ENCODE measurements at regions not wholly inside any gene's neighbourhood (a gene's known extent, or its start where the extent isn't known, plus 50 kb on each side); places are given as distances from the start of the nearest gene placed in this dataset.

DNA sequence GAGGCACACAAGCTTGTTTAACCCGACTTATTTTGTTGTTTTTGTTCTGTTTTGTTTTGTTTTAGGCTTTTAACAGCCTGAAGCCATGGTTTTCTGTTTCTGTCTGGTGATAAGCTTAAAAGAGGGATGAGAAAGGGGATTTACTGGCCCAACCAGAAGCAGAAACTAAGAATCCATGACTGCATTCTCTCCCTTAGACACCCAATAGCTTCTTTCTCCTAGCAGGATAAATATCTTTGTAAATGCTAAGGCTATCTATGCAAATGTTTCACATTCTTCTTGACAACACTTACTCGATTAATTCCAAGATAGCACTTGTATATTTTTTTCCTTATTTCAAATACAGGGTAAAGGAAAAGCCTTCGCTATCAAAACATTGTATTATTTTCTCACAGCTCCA lies 53.7 kb upstream of the SMAD1 start:
- no peak for DNase-seq

DNA sequence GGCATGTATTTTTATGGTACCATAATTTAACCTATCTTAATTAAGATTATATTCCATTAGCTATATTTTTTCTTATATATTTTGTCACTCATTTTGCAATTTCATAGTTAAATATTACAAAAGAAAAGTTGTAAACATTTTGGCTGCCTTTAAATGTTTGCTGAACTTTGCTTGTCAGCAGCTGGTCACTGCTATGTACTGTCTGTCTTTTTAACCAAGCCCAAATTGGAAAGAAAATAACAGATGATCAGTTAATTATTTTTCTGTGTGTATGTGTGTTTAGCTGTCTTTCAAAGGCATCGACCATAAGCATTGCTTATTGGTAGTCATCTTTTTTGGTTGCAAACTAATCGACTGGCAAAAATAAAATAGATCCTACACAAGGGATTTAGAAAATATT lies 54.4 kb upstream of the SMAD1 start:
- DNase-seq = no peak

DNA sequence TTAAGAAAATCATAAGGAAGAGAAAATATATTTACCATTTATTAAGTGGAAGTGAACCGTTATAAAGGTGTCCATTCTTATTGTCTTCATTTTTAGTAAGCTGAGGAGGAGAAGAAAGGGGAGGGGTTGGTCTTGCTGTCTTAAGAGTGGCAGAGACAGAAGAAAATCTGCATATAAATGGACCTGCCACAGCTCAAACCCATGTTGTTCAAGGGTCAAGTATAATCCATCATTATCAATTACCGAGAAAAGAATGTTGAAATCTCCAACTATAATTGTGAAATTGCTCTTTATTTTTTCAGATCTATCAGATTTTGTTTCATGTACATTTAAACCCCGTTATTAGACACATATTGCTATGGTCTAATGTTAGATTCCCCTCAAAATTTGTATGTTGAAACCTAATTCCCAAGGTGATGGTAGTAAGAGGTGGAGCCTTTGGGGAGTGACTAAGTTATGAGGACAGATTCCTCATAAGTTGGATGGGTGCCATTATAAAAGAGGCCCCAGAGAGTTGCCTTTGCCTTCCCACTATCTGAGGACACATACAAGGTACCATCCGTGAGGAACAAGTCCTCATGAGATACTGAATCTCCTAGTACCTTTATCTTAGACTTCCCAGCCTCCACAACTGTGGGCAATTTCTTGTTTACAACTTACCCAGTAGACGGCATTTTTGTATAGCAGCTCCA lies 58.5 kb upstream of the SMAD1 start:
- no peak for DNase-seq

DNA sequence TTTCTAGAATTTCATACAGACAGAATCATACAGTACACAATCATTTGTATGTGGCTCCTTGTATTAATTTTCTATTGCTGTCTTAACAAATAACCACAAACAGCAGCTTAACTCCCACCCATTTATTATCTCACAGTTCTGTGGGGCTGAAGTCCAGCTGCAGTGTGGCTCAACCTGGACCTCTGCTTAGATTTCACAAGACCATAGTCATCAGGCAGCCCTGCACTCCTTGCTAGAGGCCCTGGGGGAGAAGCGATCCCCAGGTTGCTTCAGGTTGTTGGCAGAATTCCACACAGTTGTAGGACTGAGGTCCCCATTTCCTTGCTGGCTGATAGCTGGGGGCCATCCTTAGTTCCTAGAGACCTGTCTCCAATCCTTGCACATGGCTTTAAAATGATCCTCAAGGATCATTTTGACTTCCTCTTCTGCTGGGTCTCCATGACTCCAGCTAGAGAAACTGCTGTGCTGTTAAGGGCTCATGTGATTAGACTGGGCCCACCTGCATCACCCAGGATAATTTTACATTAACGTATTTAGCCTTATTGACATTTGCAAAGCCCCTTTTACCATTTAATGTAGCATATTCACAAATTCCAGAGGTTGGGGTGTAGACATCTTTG lies 60.9 kb upstream of the SMAD1 start:
- DNase-seq = no peak

DNA sequence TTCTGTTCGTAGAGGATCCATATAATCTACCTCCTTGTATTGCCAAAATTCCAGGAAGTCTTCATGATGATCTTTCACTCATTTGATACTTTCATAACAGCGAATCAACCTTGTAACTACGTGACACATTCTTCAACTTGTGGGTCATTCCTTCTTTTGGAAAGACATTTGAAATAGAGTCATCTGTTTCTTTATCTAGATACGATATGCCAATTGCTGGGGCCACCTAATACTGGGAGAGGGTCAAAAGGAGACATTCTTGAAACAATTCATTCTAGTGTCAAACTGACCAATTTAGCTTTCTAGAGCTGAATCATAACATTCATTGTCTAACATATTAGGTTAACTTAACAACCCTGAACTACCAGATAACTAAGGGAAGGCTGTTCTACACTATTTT lies 62.9 kb upstream of the SMAD1 start:
- DNase-seq = no peak

DNA sequence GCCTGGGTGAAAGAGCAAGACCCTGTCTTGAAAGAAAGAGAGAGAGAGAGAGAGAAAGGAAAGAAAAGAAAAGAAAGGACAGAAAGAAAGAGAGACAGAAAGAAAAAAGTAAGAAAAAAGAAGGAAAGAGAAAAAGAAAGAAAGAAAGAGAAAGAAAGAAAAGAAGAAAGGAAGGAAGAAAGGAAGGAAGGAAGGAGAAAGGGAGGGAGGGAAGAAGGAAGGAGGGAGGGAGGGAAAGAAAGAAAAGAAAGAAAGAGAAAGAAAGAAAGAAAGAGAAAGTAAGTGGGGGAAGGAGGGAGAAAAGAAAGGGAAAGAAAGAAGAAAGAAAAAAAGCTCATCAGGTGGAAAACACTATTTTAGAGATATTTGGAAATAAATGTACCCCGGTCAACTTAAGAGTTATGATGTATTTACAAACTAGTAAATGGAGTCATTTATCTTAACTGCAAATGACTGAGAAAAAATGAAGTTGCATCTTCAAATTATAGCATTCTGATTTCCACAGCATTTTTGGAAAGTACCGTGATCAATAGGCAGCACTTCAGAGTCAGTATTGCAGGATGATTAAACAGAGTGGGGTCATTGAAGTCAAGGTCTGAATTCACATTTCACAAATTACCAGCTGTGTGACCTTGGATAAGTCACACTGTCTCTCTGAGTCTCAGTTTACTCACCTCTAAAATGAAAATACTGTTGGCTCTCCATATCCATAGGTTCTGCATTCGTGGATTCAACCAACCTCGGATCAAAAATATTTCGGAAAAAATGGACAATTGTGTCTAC lies 64.1 kb upstream of the SMAD1 start:
- no peak for DNase-seq

DNA sequence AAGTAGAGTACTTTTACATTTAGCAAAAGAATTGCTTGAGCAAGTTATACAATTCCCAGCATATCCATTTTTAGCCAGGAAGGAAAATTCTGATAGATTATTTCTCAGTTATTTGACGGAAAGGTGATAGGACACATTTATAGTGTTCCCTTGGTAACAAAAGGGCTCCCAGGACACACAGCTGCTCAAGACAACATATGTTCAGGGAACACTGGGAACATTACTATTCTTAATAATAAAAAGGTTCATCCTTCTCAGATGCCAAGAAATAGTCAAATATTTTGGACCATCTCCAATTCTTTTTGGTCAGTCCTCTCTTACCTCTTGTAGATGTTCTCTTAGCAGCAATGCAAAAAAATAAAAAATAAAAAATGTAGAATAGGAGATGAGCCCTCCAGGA lies 66.8 kb upstream of the SMAD1 start:
- no peak for DNase-seq

DNA sequence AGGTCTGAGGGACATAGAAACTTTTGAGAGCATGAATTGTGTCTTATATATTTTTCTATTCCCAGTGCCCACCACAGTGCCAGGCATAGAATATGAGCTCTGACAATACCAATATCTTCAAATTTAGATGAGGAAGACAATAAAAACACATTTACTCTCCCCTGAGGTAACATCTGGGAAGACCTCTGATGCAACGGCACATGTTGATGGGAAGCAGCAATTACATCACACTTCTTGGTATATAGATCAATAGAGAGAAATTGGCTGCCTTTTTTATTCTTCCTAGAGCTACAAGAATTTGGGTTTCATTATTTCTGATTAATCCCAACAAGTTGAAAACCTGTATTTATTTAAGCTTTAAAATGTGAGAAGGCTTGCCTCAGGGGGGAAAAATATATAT lies 67.4 kb upstream of the SMAD1 start:
- no peak for DNase-seq

DNA sequence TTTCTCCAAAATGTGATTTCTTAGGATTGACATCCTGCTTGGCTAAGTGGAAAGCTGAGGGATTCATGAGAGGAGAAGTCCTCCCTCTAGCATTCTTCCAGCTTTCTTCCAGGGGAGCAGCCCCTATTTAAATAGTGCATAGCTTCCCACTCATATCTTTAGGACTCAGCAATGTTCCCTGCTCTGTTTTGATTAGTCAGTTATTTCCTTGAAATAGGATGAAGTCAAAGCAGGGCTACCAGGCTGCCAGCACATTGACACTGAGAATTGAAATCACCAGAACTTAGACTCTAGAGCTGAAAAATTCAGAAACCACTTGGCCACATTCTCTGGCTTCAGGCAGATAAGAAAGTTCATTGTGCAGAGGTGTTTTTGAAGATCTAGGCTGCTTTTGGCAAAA lies 74.7 kb upstream of the SMAD1 start:
- DNase-seq = no peak

DNA sequence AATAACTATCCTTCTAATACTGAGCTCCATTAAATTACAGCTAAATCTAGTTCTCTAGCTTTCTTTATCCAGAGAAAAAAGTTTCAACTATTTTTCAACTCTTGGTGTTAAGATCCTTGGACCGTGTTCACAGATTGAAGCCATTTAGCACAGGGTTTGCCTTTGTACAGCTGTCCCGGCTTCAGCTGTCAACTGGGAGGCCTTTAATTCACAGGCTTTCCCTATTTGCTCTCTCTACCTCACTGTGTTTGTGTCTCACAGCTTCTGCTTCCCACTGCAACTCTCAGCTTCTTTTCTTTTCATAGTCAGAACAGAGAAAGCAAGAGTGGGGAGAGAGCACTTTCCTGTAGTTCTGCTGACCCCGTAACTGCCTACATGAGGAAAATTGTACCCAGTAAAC lies 76.9 kb upstream of the SMAD1 start:
- no peak for DNase-seq

DNA sequence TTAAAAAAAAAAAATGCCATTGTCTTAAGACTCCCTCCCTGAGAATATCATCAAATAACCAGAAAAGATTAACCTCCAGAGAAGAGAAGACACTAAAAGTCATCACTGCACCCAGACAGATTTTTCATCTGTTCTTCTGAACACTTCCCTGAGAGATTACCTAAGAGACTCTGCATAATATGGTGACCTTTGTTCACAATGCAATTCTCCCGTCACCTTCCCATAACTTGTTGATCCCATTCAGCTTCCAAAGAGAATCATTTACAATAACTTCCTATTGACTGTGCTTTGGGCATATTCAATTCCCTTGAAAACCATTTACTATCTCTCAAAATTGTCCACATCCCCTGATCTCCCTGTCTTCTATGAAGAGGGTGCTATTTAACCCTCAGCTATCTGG lies 85.1 kb upstream of the SMAD1 start:
- DNase-seq = no peak

DNA sequence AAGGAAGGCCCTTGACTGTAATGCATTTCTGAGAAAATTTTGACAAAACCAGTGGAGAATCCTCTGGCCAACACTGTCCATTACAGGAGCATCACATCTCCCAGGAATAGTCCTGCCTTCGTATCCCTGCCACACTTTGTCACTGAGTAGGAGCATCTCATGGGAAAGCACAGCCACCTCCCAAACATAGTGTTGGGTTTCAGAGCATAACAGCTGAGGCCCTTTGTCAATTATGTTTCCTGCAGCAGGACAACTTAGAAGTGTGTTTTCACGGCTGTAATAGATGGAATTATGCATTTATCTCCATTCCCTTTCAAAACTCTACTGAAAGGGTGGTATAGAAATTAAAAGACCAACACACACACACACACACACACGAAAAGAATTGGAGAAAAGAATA lies 91.1 kb upstream of the SMAD1 start:
- DNase-seq = no peak

DNA sequence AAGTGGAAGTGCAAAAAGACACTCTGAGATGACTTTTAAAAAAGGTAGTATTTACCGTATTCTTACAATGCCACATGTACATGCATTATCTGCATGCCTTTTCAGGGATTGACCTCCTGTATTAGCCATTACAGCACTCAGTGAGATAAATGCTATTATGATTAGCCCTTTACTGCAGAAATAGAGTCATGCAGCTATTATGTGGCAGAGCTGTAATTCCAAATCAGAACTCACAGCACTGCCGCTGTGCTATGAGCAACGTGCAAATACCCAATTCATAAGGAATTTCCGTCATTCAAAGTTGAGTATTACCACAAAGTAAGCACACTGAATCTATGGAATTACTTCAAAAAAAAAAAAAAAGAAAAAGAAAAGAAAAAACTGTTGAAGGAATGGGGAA lies 92.1 kb upstream of the SMAD1 start:
- DNase-seq = no peak

DNA sequence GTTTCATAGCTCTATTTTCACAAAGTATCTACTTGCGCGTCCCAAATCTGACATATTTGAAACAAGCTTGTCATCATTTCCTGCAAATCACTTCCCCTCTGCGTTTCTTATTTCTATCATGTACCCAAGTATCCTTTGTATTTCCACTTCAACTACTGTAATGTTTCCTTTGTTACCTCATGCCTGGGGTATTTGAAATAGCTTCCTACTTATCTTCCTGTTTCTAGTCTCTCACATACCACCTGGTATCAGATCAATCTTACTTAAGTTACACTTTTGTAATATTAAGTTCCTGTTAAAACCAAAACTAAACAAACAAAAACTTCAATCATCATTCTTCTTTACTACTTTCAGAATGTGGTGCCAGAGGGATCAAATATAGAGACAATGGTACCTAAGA lies 93.6 kb upstream of the SMAD1 start:
- no peak for DNase-seq

DNA sequence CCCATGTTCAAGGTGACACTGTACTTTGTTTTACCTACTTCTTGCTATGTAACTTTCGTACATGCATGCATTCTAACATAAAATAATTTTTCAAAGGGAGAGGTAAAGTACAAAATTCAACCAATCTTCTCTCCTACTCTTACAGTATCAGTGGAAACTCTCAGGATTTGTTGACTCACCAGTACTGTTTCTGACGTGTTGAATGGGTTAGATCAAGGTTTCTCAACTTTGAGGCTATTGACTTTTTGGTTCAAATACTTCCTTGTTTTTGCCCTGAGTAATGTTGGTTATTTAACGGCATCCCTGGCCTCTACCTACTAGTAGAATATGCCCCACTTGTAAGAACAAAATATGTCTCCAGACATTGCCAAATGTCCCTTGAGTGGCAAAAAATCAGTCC lies 94.6 kb upstream of the SMAD1 start:
- no peak for DNase-seq

DNA sequence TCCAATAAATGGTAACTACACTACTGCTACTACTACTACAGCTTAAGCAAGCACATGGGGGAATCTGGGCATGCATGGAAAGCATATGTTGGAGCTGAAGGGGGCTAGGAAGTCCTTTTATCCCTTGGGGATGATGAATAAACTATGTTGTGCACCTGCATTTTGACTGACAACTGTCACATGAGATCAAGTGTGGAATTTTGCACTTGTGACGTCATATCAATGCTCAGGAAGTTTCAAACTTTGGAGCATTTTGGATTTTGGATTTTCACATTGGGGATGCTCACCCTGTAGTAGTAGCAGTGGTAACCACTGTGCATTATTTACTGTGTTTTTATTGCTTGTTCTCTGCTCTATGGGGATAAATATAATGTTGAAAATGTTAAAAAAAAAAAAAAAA lies 100.5 kb upstream of the SMAD1 start:
- no peak for DNase-seq

DNA sequence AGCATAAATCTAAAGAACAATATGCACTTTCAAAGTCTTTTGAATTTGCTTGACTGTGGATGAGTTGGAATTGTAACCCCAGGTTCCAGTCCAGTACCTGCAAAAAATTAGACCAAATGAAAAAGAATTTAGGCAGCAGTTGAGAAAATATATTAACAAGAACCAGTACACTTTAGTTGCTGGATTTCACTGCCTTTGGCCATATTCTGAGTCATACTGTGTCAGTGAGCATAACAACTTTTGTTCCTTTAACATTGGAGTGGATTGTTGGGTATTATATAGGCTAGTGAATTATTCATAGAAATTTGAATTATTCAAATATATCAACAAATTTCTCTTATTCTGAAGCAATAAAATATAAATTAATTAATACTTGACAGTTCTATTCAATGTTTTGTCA lies 101.5 kb upstream of the SMAD1 start:
- DNase-seq = no peak

DNA sequence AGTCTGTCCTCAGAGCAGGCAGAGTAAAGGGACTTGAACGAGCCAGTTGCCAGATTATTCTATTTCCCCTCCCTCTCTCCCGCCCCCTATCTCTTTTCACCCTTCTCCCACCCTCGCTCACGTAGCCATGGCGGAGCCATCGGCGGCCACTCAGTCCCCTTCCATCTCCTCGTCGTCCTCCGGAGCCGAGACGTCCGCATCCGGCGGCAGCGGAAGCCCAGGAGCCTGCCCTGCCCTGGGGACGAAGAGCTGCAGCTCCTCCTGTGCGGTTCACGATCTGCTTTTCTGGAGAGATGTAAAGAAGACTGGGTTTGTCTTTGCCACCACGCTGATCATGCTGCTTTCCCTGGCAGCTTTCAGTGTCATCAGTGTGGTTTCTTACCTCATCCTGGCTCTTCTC lies 106.2 kb upstream of the SMAD1 start:
- DNase-seq = no peak

DNA sequence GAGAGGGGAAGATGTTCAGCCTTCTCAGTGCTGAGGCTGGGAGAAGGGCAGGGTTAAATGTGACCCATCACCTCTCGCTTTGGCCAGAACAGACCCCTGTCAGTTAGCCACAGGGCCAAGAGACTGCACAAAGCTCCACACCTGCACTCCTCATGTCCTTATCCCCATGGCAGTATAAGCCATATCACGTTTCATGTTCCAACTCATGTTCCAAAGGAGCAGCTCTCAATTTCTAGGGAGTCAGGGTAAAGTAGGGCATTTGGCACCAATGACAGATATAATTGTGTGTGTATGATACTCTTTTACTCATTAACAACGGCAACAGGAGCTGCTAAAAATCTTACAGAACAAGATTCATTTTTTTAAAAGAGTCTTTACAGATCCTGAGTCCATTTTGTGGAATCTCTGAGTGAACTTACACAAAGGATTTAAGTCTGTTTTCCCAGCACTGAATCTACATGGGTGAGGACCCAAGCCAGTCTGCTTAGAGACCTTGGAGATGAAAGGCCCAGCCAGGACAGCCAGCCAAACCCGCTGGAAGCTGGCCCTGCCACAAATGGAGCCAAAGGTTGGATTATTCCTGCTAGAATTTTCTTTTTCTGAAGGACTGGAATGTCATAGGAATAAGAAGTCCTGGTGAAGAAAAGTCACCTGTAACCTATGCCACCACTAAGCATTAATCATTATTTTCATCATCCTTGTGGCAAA lies 129.1 kb upstream of the SMAD1 start:
- no peak for DNase-seq

DNA sequence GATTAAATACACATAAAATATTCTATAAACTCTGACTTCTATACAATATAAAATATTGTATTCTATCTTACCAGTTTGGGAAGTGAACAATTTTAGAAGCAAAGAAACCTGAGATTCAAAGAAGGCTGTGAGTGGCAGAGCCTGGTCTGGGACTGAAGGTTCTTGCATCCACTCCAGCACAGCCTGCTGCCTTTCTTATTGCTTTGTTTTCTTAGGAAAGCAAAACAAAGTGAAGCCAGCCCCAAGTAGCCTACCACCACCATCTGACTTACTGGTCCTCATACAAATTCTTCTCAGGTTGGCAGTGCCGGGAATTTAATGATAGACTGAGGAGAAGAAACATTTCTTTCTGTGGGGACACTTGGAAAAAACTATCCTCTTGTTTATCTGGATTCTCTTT lies 129.7 kb upstream of the SMAD1 start:
- no peak for DNase-seq

DNA sequence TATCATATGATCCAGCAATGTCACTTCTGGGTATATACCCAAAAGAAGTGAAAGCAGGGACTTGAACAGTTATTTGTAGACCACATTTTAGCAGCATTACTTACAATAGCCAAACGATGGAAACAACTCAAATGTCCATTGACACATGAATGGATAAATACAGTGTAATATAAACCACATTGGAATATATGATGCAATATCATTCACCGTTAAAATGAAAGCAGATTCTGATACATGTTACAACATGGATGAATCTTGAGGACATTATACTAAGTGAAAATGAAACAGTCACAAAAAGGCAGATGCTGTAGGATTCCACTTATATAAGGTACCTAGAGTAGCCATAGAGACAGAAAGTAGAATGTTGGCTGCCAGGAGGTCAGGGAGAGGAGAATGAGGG lies 130.5 kb upstream of the SMAD1 start:
- DNase-seq = no peak

DNA sequence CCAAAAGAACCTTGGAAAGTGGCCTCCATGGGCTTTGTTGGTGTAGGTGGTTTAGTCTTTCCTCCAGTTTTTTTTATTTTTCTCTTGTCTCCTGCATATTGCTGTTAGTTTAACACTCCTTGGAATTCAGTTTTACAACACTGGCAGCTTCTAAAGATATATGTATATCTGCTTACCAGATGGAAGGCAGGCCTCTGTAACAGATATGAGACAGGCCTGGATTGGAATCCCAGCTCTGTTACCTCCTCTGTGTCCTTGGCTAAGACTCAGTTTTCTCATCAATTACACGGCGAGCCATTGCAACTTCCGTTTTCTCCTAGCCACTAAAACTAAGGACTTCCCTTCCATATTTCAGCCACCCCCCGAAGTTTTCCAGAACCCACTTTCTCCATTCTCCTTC lies 133.4 kb upstream of the SMAD1 start:
- DNase-seq = no peak

DNA sequence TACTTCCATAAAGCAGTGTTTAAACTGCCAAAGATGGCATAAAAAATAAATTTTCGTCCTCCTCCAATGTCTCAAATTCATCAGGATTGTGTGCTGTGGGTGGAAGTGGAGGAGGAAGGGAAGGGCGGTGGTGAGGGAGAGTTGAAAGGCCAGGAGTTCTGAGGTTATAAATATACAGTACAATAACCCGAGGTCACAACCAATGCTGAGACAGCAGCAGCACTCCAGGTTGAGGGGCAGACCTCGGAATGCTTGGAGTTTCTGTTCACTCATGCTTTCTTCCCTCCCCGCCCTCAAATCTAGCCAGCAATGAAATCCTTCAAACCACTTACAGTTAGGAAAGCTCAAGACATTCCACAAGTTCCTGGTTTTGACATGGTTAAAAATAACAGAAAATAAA lies 134.0 kb upstream of the SMAD1 start:
- DNase-seq = no peak

DNA sequence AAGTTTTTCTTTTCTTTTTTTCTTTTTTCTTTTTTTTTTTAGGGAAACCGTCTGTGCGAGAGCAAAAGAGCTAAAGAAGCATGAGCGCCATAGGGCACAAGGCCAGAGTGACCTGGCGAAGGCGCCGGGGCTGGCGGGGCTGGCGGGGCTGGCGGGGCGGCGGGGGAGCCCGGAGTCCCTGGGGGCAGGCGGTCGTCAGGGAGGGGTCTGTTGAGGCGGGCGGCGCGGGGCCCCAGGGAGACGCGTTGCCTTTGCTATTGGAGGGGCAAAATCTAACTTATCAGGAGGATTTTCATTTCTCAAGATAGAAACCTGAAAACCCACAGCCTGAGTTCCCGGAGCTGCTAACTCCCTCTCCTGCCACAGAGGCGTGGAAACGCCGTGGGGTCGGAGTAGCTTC lies 135.6 kb upstream of the SMAD1 start:
- no peak for DNase-seq
